ENCODE measurements at regions not wholly inside any gene's neighbourhood (a gene's known extent, or its start where the extent isn't known, plus 50 kb on each side); places are given as distances from the start of the nearest gene placed in this dataset.

GRCh38 chr1:234920843-234921140 is 207.8 kb downstream of the TOMM20 start:
- Histone ChIP-seq H3K9ac (ENCODE audit: low read length) (no peak overlapping the region), H3K79me2 (ENCODE audit: control insufficient read depth, insufficient read depth, low read length) (no peaks in the 10 kb centered on the region), H3K4me1 (ENCODE audit: control insufficient read depth in 2 of 2, insufficient read depth in 2 of 2, low read length in 2 of 2) (peaks cover 8 to 10% of the 10 kb centered on the region in 2 donors), H3K27ac (ENCODE audit: low read length in 2 of 2) (no peak overlapping the region), H3K4me3 (ENCODE audit: control extremely low read depth in 1 of 5, extremely low read depth in 1 of 5, insufficient read depth in 1 of 5, low read depth in 2 of 5, low read length in 4 of 5) (no peak overlapping the region), H4K20me1 (ENCODE audit: control insufficient read depth, insufficient read depth, low read length, poor library complexity, severe bottlenecking) (no peaks in the 10 kb centered on the region), H3K9me3 (ENCODE audit: control extremely low read depth in 1 of 3, control insufficient read depth in 2 of 3, insufficient read depth in 1 of 3, low read length in 2 of 3) (peaks cover 0 to 10% (median 3%) of the 10 kb centered on the region in 3 donors), H3K27me3 (replicated peaks in 1 of 4; ENCODE audit: control extremely low read depth in 1 of 4, control insufficient read depth in 3 of 4, insufficient read depth in 4 of 4, low read length in 3 of 4) (no peaks in the 10 kb centered on the region), H3K36me3 (replicated peaks in 1 of 2; ENCODE audit: control extremely low read depth in 1 of 2, control insufficient read depth in 1 of 2, extremely low read depth in 1 of 2, insufficient read depth in 2 of 2, low read length in 1 of 2) (no peaks in the 10 kb centered on the region), H3K4me2 (replicated peaks; ENCODE audit: low read depth, low read length, poor library complexity, severe bottlenecking) (no peak overlapping the region), H2AFZ (ENCODE audit: insufficient read depth, low read depth, low read length, poor library complexity, severe bottlenecking) (no peak overlapping the region)
- POLR2A ChIA-PET, result no interaction called here
- TF ChIP-seq EZH2 (IDR thresholded peaks at IDR 0.05; ENCODE audit: borderline replicate concordance, insufficient read depth, low read depth, low read length, poor library complexity, severe bottlenecking) (no peak), CTCF (IDR thresholded peaks at IDR 0.05) (no peak)
- Mint-ChIP-seq H3K9me3 (ENCODE audit: insufficient read depth) (no peaks in the 10 kb centered on the region), H3K27me3 (no peaks in the 10 kb centered on the region), H3K4me1 (peaks cover 8% of the 10 kb centered on the region), H3K4me3 (no peak overlapping the region), H3K27ac (no peak overlapping the region)
- intact Hi-C loops (cut with micrococcal nuclease), result no loop called here
- CTCF ChIA-PET, result no interaction called here
- 75% methylated on average over 4 of the region's 4 CpGs for WGBS (ENCODE audit: insufficient coverage)
- DNase-seq, result no peak
- no peak for ATAC-seq (ENCODE audit: low read depth)

- no peak overlapping the region for H3K4me3 ChIP-seq (ENCODE audit: control extremely low read depth in 1 of 5, extremely low read depth in 1 of 5, insufficient read depth in 1 of 5, low read depth in 2 of 5, low read length in 4 of 5)
- no peaks in the 10 kb centered on the region for H3K79me2 ChIP-seq (ENCODE audit: control insufficient read depth, insufficient read depth, low read length)
- no peak overlapping the region for H3K4me2 ChIP-seq (replicated peaks; ENCODE audit: low read depth, low read length, poor library complexity, severe bottlenecking)
- Mint-ChIP-seq H3K27ac (no peak overlapping the region), H3K4me3 (no peak overlapping the region), H3K27me3 (no peaks in the 10 kb centered on the region), H3K9me3 (ENCODE audit: insufficient read depth) (no peaks in the 10 kb centered on the region), H3K4me1 (peaks cover 8% of the 10 kb centered on the region)
- intact Hi-C loops (cut with micrococcal nuclease), result no loop called here
- no peak for TF ChIP-seq CTCF (IDR thresholded peaks at IDR 0.05)
- no peak for TF ChIP-seq EZH2 (IDR thresholded peaks at IDR 0.05; ENCODE audit: borderline replicate concordance, insufficient read depth, low read depth, low read length, poor library complexity, severe bottlenecking)
- no peaks in the 10 kb centered on the region for H3K36me3 ChIP-seq (replicated peaks in 1 of 2; ENCODE audit: control extremely low read depth in 1 of 2, control insufficient read depth in 1 of 2, extremely low read depth in 1 of 2, insufficient read depth in 2 of 2, low read length in 1 of 2)
- POLR2A ChIA-PET, result no interaction called here
- H3K27ac ChIP-seq (ENCODE audit: low read length in 2 of 2), result no peak overlapping the region
- H2AFZ ChIP-seq (ENCODE audit: insufficient read depth, low read depth, low read length, poor library complexity, severe bottlenecking), result no peak overlapping the region
- WGBS (ENCODE audit: insufficient coverage), result 90% methylated on average over 5 of the region's 8 CpGs
- H3K4me1 ChIP-seq (ENCODE audit: control insufficient read depth in 2 of 2, insufficient read depth in 2 of 2, low read length in 2 of 2), result peaks cover 5 to 8% of the 10 kb centered on the region in 2 donors
- CTCF ChIA-PET, result no interaction called here
- no peak for DNase-seq
- H3K27me3 ChIP-seq (replicated peaks in 1 of 4; ENCODE audit: control extremely low read depth in 1 of 4, control insufficient read depth in 3 of 4, insufficient read depth in 4 of 4, low read length in 3 of 4), result no peaks in the 10 kb centered on the region
- no peak for ATAC-seq (ENCODE audit: low read depth)
- H4K20me1 ChIP-seq (ENCODE audit: control insufficient read depth, insufficient read depth, low read length, poor library complexity, severe bottlenecking), result no peaks in the 10 kb centered on the region
- H3K9ac ChIP-seq (ENCODE audit: low read length), result no peak overlapping the region
- peaks cover 0 to 10% (median 3%) of the 10 kb centered on the region in 3 donors for H3K9me3 ChIP-seq (ENCODE audit: control extremely low read depth in 1 of 3, control insufficient read depth in 2 of 3, insufficient read depth in 1 of 3, low read length in 2 of 3)
These were observed 208.3 kb downstream of the TOMM20 start for GRCh38 chr1:234920136-234920842.
